Keratinocyte (primary cell): ENCODE measurements at regions not wholly inside any gene's neighbourhood (a gene's known extent, or its start where the extent isn't known, plus 50 kb on each side); places are given as distances from the start of the nearest gene placed in this dataset.

Source experiments
- DNase-seq: peaks from one replicate; pipeline ENCODE4 v3.0.0-alpha.2; 2011; ENCODE audit warnings: low read depth, missing footprints, low spot score
- FAIRE-seq: peaks from 2 replicates; lab custom pipeline; 2011; peaks lifted over from hg19 to GRCh38; lab: Jason Lieb, UNC
- H2AFZ ChIP-seq: 2 replicates; pipeline ENCODE4 v1.6.0; 2012; ENCODE audit warnings: low read length, control low read depth, inconsistent platforms; ENCODE audit not compliant: control insufficient read depth
- H3K27ac ChIP-seq: 2 replicates; pipeline ENCODE4 v1.5.1; 2011; ENCODE audit warnings: low read length; ENCODE audit not compliant: control insufficient read depth, insufficient read depth
- H3K27me3 ChIP-seq: 3 replicates; pipeline ENCODE4 v1.6.0; 2011; ENCODE audit warnings: low read length; ENCODE audit not compliant: control insufficient read depth, insufficient read depth; ENCODE audit errors: extremely low read depth
- H3K36me3 ChIP-seq, 2 experiments: 2 replicates in 1 of 2; 3 replicates in 1 of 2; pipeline ENCODE4 v1.5.1; 2011; ENCODE audit warnings: low read length in 2 of 2, mild to moderate bottlenecking in 1 of 2; ENCODE audit not compliant: control insufficient read depth in 2 of 2, insufficient read depth in 2 of 2; ENCODE audit errors: extremely low read depth in 1 of 2
- H3K4me1 ChIP-seq: 3 replicates; pipeline ENCODE4 v1.5.1; 2011; ENCODE audit warnings: low read length; ENCODE audit not compliant: control insufficient read depth, insufficient read depth; ENCODE audit errors: extremely low read depth
- H3K4me2 ChIP-seq: 3 replicates; pipeline ENCODE4 v1.6.0; 2011; ENCODE audit warnings: low read depth, low read length; ENCODE audit not compliant: control insufficient read depth, insufficient read depth; ENCODE audit errors: extremely low read depth
- H3K4me3 ChIP-seq, 3 experiments: fragments of 200-600 bp in 1 of 3; sonication (generic) in 1 of 3; 2 replicates in 2 of 3; 3 replicates in 1 of 3; pipeline ENCODE4 v1.5.1; 2011 to 2016; ENCODE audit warnings: low read length in 3 of 3, mild to moderate bottlenecking in 3 of 3, control low read depth in 2 of 3, inconsistent platforms in 1 of 3, low read depth in 1 of 3, mixed read lengths in 1 of 3, mixed run types in 1 of 3, moderate library complexity in 1 of 3; ENCODE audit not compliant: control insufficient read depth in 2 of 3, insufficient read depth in 2 of 3; ENCODE audit errors: extremely low read depth in 1 of 3
- H3K79me2 ChIP-seq: 2 replicates; pipeline ENCODE4 v1.6.0; 2012; ENCODE audit warnings: low read length; ENCODE audit not compliant: control insufficient read depth, insufficient read depth
- H3K9ac ChIP-seq: 3 replicates; pipeline ENCODE4 v1.6.0; 2011; ENCODE audit warnings: low read length; ENCODE audit not compliant: control insufficient read depth, insufficient read depth; ENCODE audit errors: extremely low read depth
- H3K9me1 ChIP-seq: 3 replicates; pipeline ENCODE4 v1.6.0; 2011; ENCODE audit warnings: low read length; ENCODE audit not compliant: control insufficient read depth, insufficient read depth; ENCODE audit errors: extremely low read depth
- H3K9me3 ChIP-seq: 2 replicates; pipeline ENCODE4 v1.5.1; 2012; ENCODE audit warnings: low read depth, low read length; ENCODE audit not compliant: control insufficient read depth
- H4K20me1 ChIP-seq: 3 replicates; pipeline ENCODE4 v1.6.0; 2011; ENCODE audit warnings: low read length; ENCODE audit not compliant: control insufficient read depth, insufficient read depth; ENCODE audit errors: extremely low read depth
- EZH2 ChIP-seq: IDR thresholded peaks from one replicate; pipeline ENCODE4 v1.6.1; 2012; ENCODE audit warnings: inconsistent platforms, mild to moderate bottlenecking, low read length, moderate library complexity
- dilution Hi-C: fragments of 300-500 bp; cut with MboI; formaldehyde crosslinking; loops from one replicate; pipeline ENCODE4 v1.7.0; 2020; ENCODE audit warnings: low sequenced_read_pairs; ENCODE audit not compliant: extremely low pct_ligation_motif_present
- TF ChIP-seq, protein P1 (sequence below), 3 experiments: IDR thresholded peaks in 1 of 3; conservative IDR thresholded peaks in 1 of 3; optimal IDR thresholded peaks in 1 of 3; 2 replicates in 2 of 3; 3 replicates in 1 of 3; pipeline versions ENCODE3 to v1.5.1; 2011; ENCODE audit warnings: low read length in 3 of 3, mild to moderate bottlenecking in 3 of 3, moderate library complexity in 2 of 3, control low read depth in 1 of 3, inconsistent platforms in 1 of 3; ENCODE audit not compliant: insufficient read depth in 2 of 3; ENCODE audit errors: extremely low read depth in 1 of 3

DNA sequence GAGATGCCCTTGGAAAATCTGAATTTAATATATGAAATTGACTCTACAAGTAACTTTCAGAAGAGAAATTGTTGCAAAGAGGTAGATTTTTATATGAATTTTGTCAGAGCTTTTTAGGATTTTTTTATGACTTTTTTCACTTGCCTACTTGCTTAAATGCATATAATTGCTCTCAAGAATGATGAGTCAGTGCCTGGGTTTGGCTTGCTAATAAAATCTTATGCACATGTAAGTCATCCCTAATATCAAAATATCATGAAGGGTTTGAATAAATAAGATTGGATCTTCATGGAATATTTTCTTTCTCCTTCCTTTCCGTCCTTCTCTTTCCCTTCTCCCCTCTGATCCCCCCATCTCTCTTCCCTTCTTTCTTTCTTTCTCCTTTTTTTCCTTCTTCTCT, 354.1 kb downstream of the TXNL1 start:
- Histone ChIP-seq H3K79me2 (no peaks in the 10 kb centered on the region), H3K36me3 (no peaks in the 10 kb centered on the region), H3K27ac (no peak overlapping the region), H3K4me1 (no peaks in the 10 kb centered on the region), H3K4me3 (no peak overlapping the region), H3K4me2 (no peak overlapping the region), H4K20me1 (no peaks in the 10 kb centered on the region), H2AFZ (no peak overlapping the region), H3K9me1 (no peaks in the 10 kb centered on the region), H3K27me3 (no peaks in the 10 kb centered on the region), H3K9me3 (no peaks in the 10 kb centered on the region), H3K9ac (no peak overlapping the region)
- dilution Hi-C loops, result no loop called here
- FAIRE-seq (no peak), DNase-seq (no peak)
- no peak for TF ChIP-seq EZH2

DNA sequence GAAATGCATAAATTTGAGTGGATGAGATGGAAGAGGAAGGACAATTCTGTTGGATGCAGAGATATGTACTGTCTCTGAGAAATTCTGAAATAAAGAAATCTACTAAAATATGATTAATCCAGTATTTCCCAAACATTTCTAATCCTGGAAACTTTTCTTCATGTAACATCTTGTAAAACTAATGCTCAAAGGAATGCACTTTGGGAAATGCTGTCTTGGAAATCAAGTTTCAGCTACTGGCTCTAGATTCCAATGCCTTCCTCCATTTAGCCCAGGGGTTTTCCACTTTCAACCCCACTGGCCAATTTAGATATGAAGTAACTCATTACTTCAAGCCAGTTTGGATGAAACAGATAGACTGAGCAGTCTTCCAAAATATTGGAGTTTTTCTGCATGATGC, 355.1 kb downstream of the TXNL1 start:
- Histone ChIP-seq H3K4me2 (no peak overlapping the region), H3K79me2 (no peaks in the 10 kb centered on the region), H3K4me3 (no peak overlapping the region), H3K27me3 (no peaks in the 10 kb centered on the region), H3K9me1 (no peaks in the 10 kb centered on the region), H3K27ac (no peak overlapping the region), H2AFZ (no peak overlapping the region), H4K20me1 (no peaks in the 10 kb centered on the region), H3K9ac (no peak overlapping the region), H3K4me1 (no peaks in the 10 kb centered on the region), H3K9me3 (no peaks in the 10 kb centered on the region), H3K36me3 (no peaks in the 10 kb centered on the region)
- no peak for FAIRE-seq
- dilution Hi-C loops, result no loop called here
- no peak for DNase-seq
- TF ChIP-seq EZH2, result no peak
- TF ChIP-seq, protein P1, sequence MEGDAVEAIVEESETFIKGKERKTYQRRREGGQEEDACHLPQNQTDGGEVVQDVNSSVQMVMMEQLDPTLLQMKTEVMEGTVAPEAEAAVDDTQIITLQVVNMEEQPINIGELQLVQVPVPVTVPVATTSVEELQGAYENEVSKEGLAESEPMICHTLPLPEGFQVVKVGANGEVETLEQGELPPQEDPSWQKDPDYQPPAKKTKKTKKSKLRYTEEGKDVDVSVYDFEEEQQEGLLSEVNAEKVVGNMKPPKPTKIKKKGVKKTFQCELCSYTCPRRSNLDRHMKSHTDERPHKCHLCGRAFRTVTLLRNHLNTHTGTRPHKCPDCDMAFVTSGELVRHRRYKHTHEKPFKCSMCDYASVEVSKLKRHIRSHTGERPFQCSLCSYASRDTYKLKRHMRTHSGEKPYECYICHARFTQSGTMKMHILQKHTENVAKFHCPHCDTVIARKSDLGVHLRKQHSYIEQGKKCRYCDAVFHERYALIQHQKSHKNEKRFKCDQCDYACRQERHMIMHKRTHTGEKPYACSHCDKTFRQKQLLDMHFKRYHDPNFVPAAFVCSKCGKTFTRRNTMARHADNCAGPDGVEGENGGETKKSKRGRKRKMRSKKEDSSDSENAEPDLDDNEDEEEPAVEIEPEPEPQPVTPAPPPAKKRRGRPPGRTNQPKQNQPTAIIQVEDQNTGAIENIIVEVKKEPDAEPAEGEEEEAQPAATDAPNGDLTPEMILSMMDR (optimal IDR thresholded peaks at IDR 0.05 in 1 of 3, IDR thresholded peaks at IDR 0.05 in 1 of 3, conservative IDR thresholded peaks at IDR 0.05 in 1 of 3; ENCODE audit: extremely low read depth in 1 of 3, insufficient read depth in 2 of 3, low read length in 3 of 3), result no peak
